Keratinocyte (primary cell): ENCODE measurements at regions not wholly inside any gene's neighbourhood (a gene's known extent, or its start where the extent isn't known, plus 50 kb on each side); places are given as distances from the start of the nearest gene placed in this dataset.

Source experiments
- DNase-seq: peaks from one replicate; pipeline ENCODE4 v3.0.0-alpha.2; 2011; ENCODE audit warnings: low read depth, missing footprints, low spot score
- FAIRE-seq: peaks from 2 replicates; lab custom pipeline; 2011; peaks lifted over from hg19 to GRCh38; lab: Jason Lieb, UNC
- H2AFZ ChIP-seq: 2 replicates; pipeline ENCODE4 v1.6.0; 2012; ENCODE audit warnings: low read length, control low read depth, inconsistent platforms; ENCODE audit not compliant: control insufficient read depth
- H3K27ac ChIP-seq: 2 replicates; pipeline ENCODE4 v1.5.1; 2011; ENCODE audit warnings: low read length; ENCODE audit not compliant: control insufficient read depth, insufficient read depth
- H3K27me3 ChIP-seq: 3 replicates; pipeline ENCODE4 v1.6.0; 2011; ENCODE audit warnings: low read length; ENCODE audit not compliant: control insufficient read depth, insufficient read depth; ENCODE audit errors: extremely low read depth
- H3K36me3 ChIP-seq, 2 experiments: 2 replicates in 1 of 2; 3 replicates in 1 of 2; pipeline ENCODE4 v1.5.1; 2011; ENCODE audit warnings: low read length in 2 of 2, mild to moderate bottlenecking in 1 of 2; ENCODE audit not compliant: control insufficient read depth in 2 of 2, insufficient read depth in 2 of 2; ENCODE audit errors: extremely low read depth in 1 of 2
- H3K4me1 ChIP-seq: 3 replicates; pipeline ENCODE4 v1.5.1; 2011; ENCODE audit warnings: low read length; ENCODE audit not compliant: control insufficient read depth, insufficient read depth; ENCODE audit errors: extremely low read depth
- H3K4me2 ChIP-seq: 3 replicates; pipeline ENCODE4 v1.6.0; 2011; ENCODE audit warnings: low read depth, low read length; ENCODE audit not compliant: control insufficient read depth, insufficient read depth; ENCODE audit errors: extremely low read depth
- H3K4me3 ChIP-seq, 3 experiments: fragments of 200-600 bp in 1 of 3; sonication (generic) in 1 of 3; 2 replicates in 2 of 3; 3 replicates in 1 of 3; pipeline ENCODE4 v1.5.1; 2011 to 2016; ENCODE audit warnings: low read length in 3 of 3, mild to moderate bottlenecking in 3 of 3, control low read depth in 2 of 3, inconsistent platforms in 1 of 3, low read depth in 1 of 3, mixed read lengths in 1 of 3, mixed run types in 1 of 3, moderate library complexity in 1 of 3; ENCODE audit not compliant: control insufficient read depth in 2 of 3, insufficient read depth in 2 of 3; ENCODE audit errors: extremely low read depth in 1 of 3
- H3K79me2 ChIP-seq: 2 replicates; pipeline ENCODE4 v1.6.0; 2012; ENCODE audit warnings: low read length; ENCODE audit not compliant: control insufficient read depth, insufficient read depth
- H3K9ac ChIP-seq: 3 replicates; pipeline ENCODE4 v1.6.0; 2011; ENCODE audit warnings: low read length; ENCODE audit not compliant: control insufficient read depth, insufficient read depth; ENCODE audit errors: extremely low read depth
- H3K9me1 ChIP-seq: 3 replicates; pipeline ENCODE4 v1.6.0; 2011; ENCODE audit warnings: low read length; ENCODE audit not compliant: control insufficient read depth, insufficient read depth; ENCODE audit errors: extremely low read depth
- H3K9me3 ChIP-seq: 2 replicates; pipeline ENCODE4 v1.5.1; 2012; ENCODE audit warnings: low read depth, low read length; ENCODE audit not compliant: control insufficient read depth
- H4K20me1 ChIP-seq: 3 replicates; pipeline ENCODE4 v1.6.0; 2011; ENCODE audit warnings: low read length; ENCODE audit not compliant: control insufficient read depth, insufficient read depth; ENCODE audit errors: extremely low read depth
- CTCF ChIP-seq, 3 experiments: IDR thresholded peaks in 1 of 3; conservative IDR thresholded peaks in 1 of 3; optimal IDR thresholded peaks in 1 of 3; 2 replicates in 2 of 3; 3 replicates in 1 of 3; pipeline versions ENCODE3 to v1.5.1; 2011; ENCODE audit warnings: low read length in 3 of 3, mild to moderate bottlenecking in 3 of 3, moderate library complexity in 2 of 3, control low read depth in 1 of 3, inconsistent platforms in 1 of 3; ENCODE audit not compliant: insufficient read depth in 2 of 3; ENCODE audit errors: extremely low read depth in 1 of 3
- EZH2 ChIP-seq: IDR thresholded peaks from one replicate; pipeline ENCODE4 v1.6.1; 2012; ENCODE audit warnings: inconsistent platforms, mild to moderate bottlenecking, low read length, moderate library complexity
- dilution Hi-C: fragments of 300-500 bp; cut with MboI; formaldehyde crosslinking; loops from one replicate; pipeline ENCODE4 v1.7.0; 2020; ENCODE audit warnings: low sequenced_read_pairs; ENCODE audit not compliant: extremely low pct_ligation_motif_present

GRCh38 chr9:135030566-135031226 is 56.8 kb upstream of the OLFM1 start:
- TF ChIP-seq EZH2 (no peak), CTCF (optimal IDR thresholded peaks at IDR 0.05 in 1 of 3, IDR thresholded peaks at IDR 0.05 in 1 of 3, conservative IDR thresholded peaks at IDR 0.05 in 1 of 3; ENCODE audit: extremely low read depth in 1 of 3, insufficient read depth in 2 of 3, low read length in 3 of 3) (no peak)
- dilution Hi-C loops, result no loop called here
- Histone ChIP-seq H2AFZ (no peak overlapping the region), H3K4me1 (no peaks in the 10 kb centered on the region), H4K20me1 (no peaks in the 10 kb centered on the region), H3K9me3 (no peaks in the 10 kb centered on the region), H3K9me1 (no peaks in the 10 kb centered on the region), H3K27me3 (peaks cover 7% of the 10 kb centered on the region), H3K4me2 (no peak overlapping the region), H3K36me3 (no peaks in the 10 kb centered on the region), H3K79me2 (no peaks in the 10 kb centered on the region), H3K4me3 (no peak overlapping the region), H3K27ac (no peak overlapping the region), H3K9ac (no peak overlapping the region)
- DNase-seq, result no peak
- FAIRE-seq, result no peak

- dilution Hi-C loops, result no loop called here
- Histone ChIP-seq H3K4me2 (no peak overlapping the region), H3K9me1 (no peaks in the 10 kb centered on the region), H3K79me2 (no peaks in the 10 kb centered on the region), H2AFZ (no peak overlapping the region), H3K27me3 (peaks cover 7% of the 10 kb centered on the region), H3K36me3 (no peaks in the 10 kb centered on the region), H3K9me3 (no peaks in the 10 kb centered on the region), H3K4me1 (no peaks in the 10 kb centered on the region), H4K20me1 (no peaks in the 10 kb centered on the region), H3K4me3 (no peak overlapping the region), H3K27ac (no peak overlapping the region), H3K9ac (no peak overlapping the region)
- TF ChIP-seq CTCF (optimal IDR thresholded peaks at IDR 0.05 in 1 of 3, IDR thresholded peaks at IDR 0.05 in 1 of 3, conservative IDR thresholded peaks at IDR 0.05 in 1 of 3; ENCODE audit: extremely low read depth in 1 of 3, insufficient read depth in 2 of 3, low read length in 3 of 3) (no peak), EZH2 (no peak)
- FAIRE-seq (no peak), DNase-seq (no peak)
These were observed 55.2 kb upstream of the OLFM1 start for GRCh38 chr9:135032041-135032835.
